Spleen (tissue), 11 donors: ENCODE measurements at regions not wholly inside any gene's neighbourhood (a gene's known extent, or its start where the extent isn't known, plus 50 kb on each side); places are given as distances from the start of the nearest gene placed in this dataset.

Source experiments
- DNase-seq: peaks from one replicate; pipeline ENCODE4 v3.0.0-alpha.2; 2020
- H3K27ac ChIP-seq, 8 donors: fragments of 200-600 bp; sonication (generic) in 7 of 8; 1 replicate in 4 of 8; 2 replicates in 4 of 8; pipeline versions ENCODE4 v1.5.0 to v1.8.0; 2016 to 2021; ENCODE audit warnings: inconsistent platforms in 4 of 8, mild to moderate bottlenecking in 4 of 8, moderate library complexity in 1 of 8
- H3K27me3 ChIP-seq, 7 donors: fragments of 200-600 bp; sonication (generic) in 6 of 7; replicated peaks in 1 of 7; 1 replicate in 4 of 7; 2 replicates in 3 of 7; pipeline versions ENCODE4 v1.5.0 to v1.8.0; 2016 to 2021; ENCODE audit warnings: inconsistent platforms in 3 of 7, mild to moderate bottlenecking in 1 of 7
- H3K36me3 ChIP-seq, 6 donors: fragments of 200-600 bp; sonication (generic) in 5 of 6; 1 replicate in 4 of 6; 2 replicates in 2 of 6; pipeline versions ENCODE4 v1.5.0 to v1.8.0; 2016 to 2021; ENCODE audit warnings: inconsistent platforms in 2 of 6
- H3K4me1 ChIP-seq, 6 donors: fragments of 200-600 bp; sonication (generic) in 5 of 6; 1 replicate in 3 of 6; 2 replicates in 3 of 6; pipeline versions ENCODE4 v1.5.0 to v1.8.0; 2016 to 2021; ENCODE audit warnings: inconsistent platforms in 3 of 6
- H3K4me3 ChIP-seq, 8 donors: fragments of 200-600 bp; sonication (generic) in 7 of 8; 1 replicate in 4 of 8; 2 replicates in 4 of 8; pipeline versions ENCODE4 v1.5.0 to v1.8.0; 2016 to 2021; ENCODE audit warnings: inconsistent platforms in 4 of 8, mild to moderate bottlenecking in 4 of 8, moderate library complexity in 2 of 8
- H3K9me3 ChIP-seq, 8 donors: fragments of 200-600 bp; sonication (generic) in 7 of 8; 1 replicate in 4 of 8; 2 replicates in 4 of 8; pipeline versions ENCODE4 v1.5.0 to v1.8.0; 2016 to 2021; ENCODE audit warnings: inconsistent platforms in 4 of 8
- POLR2A ChIP-seq, 3 donors: fragments of 450-650 bp; IDR thresholded peaks; one replicate each; pipeline ENCODE4 v1.5.1; 2017; ENCODE audit warnings: antibody characterized with exemption in 3 of 3, mild to moderate bottlenecking in 1 of 3
- POLR2AphosphoS5 ChIP-seq, 3 donors: sonication (generic); formaldehyde crosslinking; IDR thresholded peaks; one replicate each; pipeline ENCODE4 v1.5.1; 2017; ENCODE audit warnings: antibody characterized with exemption in 3 of 3
- WGBS, 5 donors: extraction: QIAGEN DNeasy Blood & Tissue Kit in 3 of 5; methylation state at CpG; one replicate each; pipeline versions ENCODE4 v1.1.5 to v1.1.7; 2013 to 2018; 5-methylcytosine and 5-hydroxymethylcytosine counted together
- intact Hi-C: fragments of 100-400 bp; cut with DNase I; formaldehyde crosslinking; loops from one replicate; pipeline ENCODE4 v1.15.0; 2023; ENCODE audit warnings: low total_unique reads
- TF ChIP-seq, protein P1 (sequence below), 11 experiments: fragments of 200-600 bp in 7 of 11; fragments of 450-650 bp in 4 of 11; sonication (generic) in 4 of 11; IDR thresholded peaks in 8 of 11; conservative IDR thresholded peaks in 3 of 11; 1 replicate in 7 of 11; 2 replicates in 4 of 11; pipeline versions ENCODE4 v1.4.0 to v1.8.0; 2016 to 2021; ENCODE audit warnings: antibody characterized with exemption in 11 of 11, inconsistent platforms in 4 of 11, mild to moderate bottlenecking in 1 of 11
- donor health status: healthy with polysubstance abuse.
- donor health status: DM: no; HTN: no; CAD: no; lungs with moderate emphysema.
- donor health status: DM: no; HTN: no; CAD: no.
- donor health status: Bipolar disorder and iron deficiency.
- donor health status: healthy.
- donor health status: DM: no; HTN: no; CAD: no.
- donor health status: DM: yes; HTN: yes; CAD: no.

DNA sequence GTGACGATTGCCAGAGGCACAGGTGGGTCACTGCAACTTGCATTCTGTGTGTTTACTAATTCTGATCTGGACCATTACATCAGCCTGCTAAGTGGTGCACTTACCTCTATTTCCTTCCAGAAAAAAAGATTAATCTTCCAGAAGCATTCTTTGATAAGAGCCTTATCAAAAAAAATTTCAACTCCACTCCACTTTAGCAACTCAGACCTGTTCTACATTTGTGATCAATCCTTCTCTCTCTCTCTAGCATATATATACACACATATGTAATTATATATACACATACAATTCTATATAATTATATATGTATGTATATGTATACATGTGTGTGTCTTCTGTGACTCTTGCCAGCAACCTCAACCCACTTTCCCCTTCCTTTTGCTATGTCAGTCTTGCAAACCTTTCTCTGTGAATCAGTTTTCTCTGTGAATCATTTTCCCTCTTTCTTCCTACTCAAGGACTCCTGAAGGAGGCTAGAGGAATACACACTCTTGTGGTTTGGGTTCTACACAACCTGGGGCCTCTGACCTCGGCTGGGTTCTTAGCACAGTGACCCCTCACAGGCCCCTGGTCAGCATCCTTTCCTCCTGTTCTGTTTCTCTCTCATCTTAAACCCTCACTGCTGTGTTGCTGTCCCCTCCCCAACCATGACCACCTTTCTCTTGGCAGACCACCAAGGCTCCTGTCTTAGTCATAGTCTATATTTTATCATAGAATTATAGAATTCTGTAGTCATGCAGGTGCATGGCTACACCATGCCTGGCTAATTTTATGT, 130.4 kb upstream of the PELI1 start:
- no peaks in the 10 kb centered on the region for H3K36me3 ChIP-seq
- peaks cover 0 to 5% (median 0%) of the 10 kb centered on the region in 8 donors for H3K9me3 ChIP-seq
- H3K27ac ChIP-seq: peak overlapping the region in 7 of 8 donors; percentile 84 to 96 (median 90)
- intact Hi-C loops: no loop called here
- no peak for TF ChIP-seq POLR2AphosphoS5 (IDR thresholded peaks at IDR 0.05)
- TF ChIP-seq, protein P1, sequence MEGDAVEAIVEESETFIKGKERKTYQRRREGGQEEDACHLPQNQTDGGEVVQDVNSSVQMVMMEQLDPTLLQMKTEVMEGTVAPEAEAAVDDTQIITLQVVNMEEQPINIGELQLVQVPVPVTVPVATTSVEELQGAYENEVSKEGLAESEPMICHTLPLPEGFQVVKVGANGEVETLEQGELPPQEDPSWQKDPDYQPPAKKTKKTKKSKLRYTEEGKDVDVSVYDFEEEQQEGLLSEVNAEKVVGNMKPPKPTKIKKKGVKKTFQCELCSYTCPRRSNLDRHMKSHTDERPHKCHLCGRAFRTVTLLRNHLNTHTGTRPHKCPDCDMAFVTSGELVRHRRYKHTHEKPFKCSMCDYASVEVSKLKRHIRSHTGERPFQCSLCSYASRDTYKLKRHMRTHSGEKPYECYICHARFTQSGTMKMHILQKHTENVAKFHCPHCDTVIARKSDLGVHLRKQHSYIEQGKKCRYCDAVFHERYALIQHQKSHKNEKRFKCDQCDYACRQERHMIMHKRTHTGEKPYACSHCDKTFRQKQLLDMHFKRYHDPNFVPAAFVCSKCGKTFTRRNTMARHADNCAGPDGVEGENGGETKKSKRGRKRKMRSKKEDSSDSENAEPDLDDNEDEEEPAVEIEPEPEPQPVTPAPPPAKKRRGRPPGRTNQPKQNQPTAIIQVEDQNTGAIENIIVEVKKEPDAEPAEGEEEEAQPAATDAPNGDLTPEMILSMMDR (IDR thresholded peaks at IDR 0.05 in 8 of 11, conservative IDR thresholded peaks at IDR 0.05 in 3 of 11): no peak
- TF ChIP-seq POLR2A (IDR thresholded peaks at IDR 0.05): no peak
- DNase-seq: no peak
- H3K4me1 ChIP-seq: peaks cover 13 to 67% (median 30%) of the 10 kb centered on the region in 6 donors
- 57 to 75% (median 66%) methylated on average over 2 of the region's 2 CpGs for WGBS, 5 donors
- peak overlapping the region in 5 of 8 donors; percentile 4 to 64 (median 30) for H3K4me3 ChIP-seq
- H3K27me3 ChIP-seq: no peaks in the 10 kb centered on the region

DNA sequence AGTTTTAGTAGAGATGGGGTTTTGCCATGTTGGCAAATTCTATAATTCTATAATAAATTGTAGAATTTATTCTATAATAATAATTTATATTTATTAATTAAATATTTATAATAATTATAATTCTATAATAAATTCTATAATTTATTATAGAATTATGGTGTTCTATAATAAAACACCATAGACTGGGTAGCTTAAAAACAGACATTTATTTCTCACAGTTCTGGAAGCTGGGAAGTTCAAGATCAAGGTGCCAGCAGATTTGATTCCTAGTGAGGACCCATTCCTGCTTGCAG, 130.9 kb upstream of the PELI1 start:
- intact Hi-C loops: no loop called here

DNA sequence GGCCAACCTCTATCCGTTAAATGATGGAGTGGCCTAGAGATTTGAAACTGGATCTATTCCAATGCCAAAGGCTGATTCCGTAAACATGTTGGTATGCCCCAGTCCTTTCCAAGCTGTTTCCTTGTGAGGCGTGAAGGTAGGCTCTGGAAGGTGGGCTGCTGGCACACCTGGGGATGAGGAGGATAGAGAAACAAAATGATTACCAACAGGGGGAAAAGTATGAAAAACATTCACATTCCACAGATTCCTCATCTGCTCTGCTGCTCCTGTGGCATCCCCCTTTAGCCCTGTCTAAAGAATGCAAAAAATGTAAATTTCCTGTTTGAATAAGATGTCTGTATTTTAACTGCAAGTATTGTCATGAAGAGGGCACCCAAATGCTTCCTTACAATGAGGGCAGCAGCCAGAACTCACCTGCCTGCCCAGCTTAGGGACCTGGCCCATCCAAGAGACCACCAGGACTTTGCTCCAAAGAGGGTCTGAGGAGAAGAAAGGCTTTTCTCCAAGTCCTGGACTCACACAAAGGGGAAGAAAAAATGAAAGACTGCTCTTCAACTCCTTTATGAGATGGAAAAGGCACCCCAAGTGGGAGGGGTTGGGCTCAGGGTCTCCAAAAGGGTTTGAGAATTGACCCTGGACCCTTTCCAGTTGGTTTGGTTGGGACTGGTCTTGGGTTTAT, 132.3 kb upstream of the PELI1 start:
- Histone ChIP-seq H3K9me3 (no peaks in the 10 kb centered on the region), H3K27ac (peak overlapping the region in 7 of 8 donors; percentile 27 to 96 (median 75)), H3K36me3 (no peaks in the 10 kb centered on the region), H3K4me1 (peaks cover 13 to 67% (median 30%) of the 10 kb centered on the region in 6 donors), H3K27me3 (no peaks in the 10 kb centered on the region), H3K4me3 (peak overlapping the region in 3 of 8 donors; percentile 30 to 40 (median 38))
- TF ChIP-seq POLR2A (IDR thresholded peaks at IDR 0.05): no peak
- no peak for TF ChIP-seq POLR2AphosphoS5 (IDR thresholded peaks at IDR 0.05)
- TF ChIP-seq, protein P1 (IDR thresholded peaks at IDR 0.05 in 8 of 11, conservative IDR thresholded peaks at IDR 0.05 in 3 of 11): no peak
- DNase-seq: no peak
- intact Hi-C loops: no loop called here
- 92 to 99% (median 95%) methylated on average over 3 of the region's 3 CpGs for WGBS, 5 donors

More for the DNA sequence above, 130.9 kb upstream of the PELI1 start:
- Histone ChIP-seq H3K27me3 (no peaks in the 10 kb centered on the region), H3K4me3 (peak overlapping the region in 4 of 8 donors; percentile 4 to 64 (median 34)), H3K27ac (peak overlapping the region in 5 of 8 donors; percentile 89 to 96 (median 93)), H3K36me3 (no peaks in the 10 kb centered on the region), H3K9me3 (peaks cover 0 to 5% (median 0%) of the 10 kb centered on the region in 8 donors), H3K4me1 (peaks cover 13 to 67% (median 30%) of the 10 kb centered on the region in 6 donors)
- no peak for DNase-seq
- TF ChIP-seq POLR2A (IDR thresholded peaks at IDR 0.05): no peak
- TF ChIP-seq POLR2AphosphoS5 (IDR thresholded peaks at IDR 0.05): no peak
- TF ChIP-seq, protein P1 (IDR thresholded peaks at IDR 0.05 in 8 of 11, conservative IDR thresholded peaks at IDR 0.05 in 3 of 11): no peak
